T-helper 1 cell treated with Interleukin-12 subunit alpha and Interleukin-12 subunit beta and Interleukin-4 antibody, amounts not matched to agents 30 μg/mL and 1 μg/mL, for 36 hours (primary cell): ENCODE measurements at regions not wholly inside any gene's neighbourhood (a gene's known extent, or its start where the extent isn't known, plus 50 kb on each side); places are given as distances from the start of the nearest gene placed in this dataset.
"Not testable (repeated sequence)": the region's sequence is repeated elsewhere in the genome, so short reads cannot be mapped to it uniquely, and the experiment has no call there.

Experiments used
- H3K27ac Mint-ChIP-seq: one replicate; pipeline ENCODE4 v1.8.0; 2021; ENCODE audit warnings: mild to moderate bottlenecking, mixed read lengths
- H3K27me3 Mint-ChIP-seq: one replicate; pipeline ENCODE4 v1.8.0; 2021; ENCODE audit warnings: low read depth, mixed read lengths
- H3K36me3 Mint-ChIP-seq: one replicate; pipeline ENCODE4 v1.8.0; 2021; ENCODE audit warnings: low read depth, mixed read lengths
- H3K4me1 Mint-ChIP-seq: one replicate; pipeline ENCODE4 v1.8.0; 2021; ENCODE audit warnings: low read depth, mixed read lengths
- H3K4me3 Mint-ChIP-seq: one replicate; pipeline ENCODE4 v1.8.0; 2021; ENCODE audit warnings: mild to moderate bottlenecking, moderate library complexity, mixed read lengths
- H3K9me3 Mint-ChIP-seq: one replicate; pipeline ENCODE4 v1.8.0; 2021; ENCODE audit warnings: mixed read lengths

DNA sequence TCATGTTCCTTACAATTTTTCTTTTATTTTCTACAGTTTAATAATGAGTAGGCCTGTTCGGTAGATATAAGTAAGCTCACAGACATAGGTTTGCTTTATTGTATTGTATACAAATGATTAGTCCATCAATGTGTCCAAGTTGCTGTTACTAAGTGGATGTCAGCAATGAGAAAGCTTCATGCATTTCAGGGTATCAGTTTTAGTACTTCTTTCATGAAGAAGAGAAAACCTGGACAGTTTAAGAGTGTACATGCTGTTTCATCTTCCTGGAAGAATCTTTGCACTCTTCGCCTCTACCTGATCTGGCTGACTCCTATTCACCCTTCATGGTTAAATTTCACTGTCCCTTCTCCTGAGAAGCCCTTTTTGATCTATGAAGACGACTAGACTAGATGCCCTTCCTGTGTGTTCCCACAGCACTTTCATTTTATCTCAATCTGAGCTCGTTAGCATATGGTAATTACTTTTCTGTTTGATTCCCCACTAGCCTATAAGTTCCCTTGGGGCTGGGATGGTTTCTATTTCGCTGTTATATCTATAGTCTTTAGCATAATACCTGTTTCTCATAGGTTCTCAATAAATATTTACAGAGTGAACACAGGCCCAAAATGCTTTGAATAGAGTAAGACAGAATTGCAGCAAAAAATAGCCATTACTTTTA, 70.7 kb downstream of the CETN3 start:
- Mint-ChIP-seq H3K4me3 (no peak overlapping the region), H3K4me1 (peaks cover 3% of the 10 kb centered on the region), H3K36me3 (no peaks in the 10 kb centered on the region), H3K27ac (no peak overlapping the region), H3K9me3 (no peaks in the 10 kb centered on the region), H3K27me3 (no peaks in the 10 kb centered on the region)

DNA sequence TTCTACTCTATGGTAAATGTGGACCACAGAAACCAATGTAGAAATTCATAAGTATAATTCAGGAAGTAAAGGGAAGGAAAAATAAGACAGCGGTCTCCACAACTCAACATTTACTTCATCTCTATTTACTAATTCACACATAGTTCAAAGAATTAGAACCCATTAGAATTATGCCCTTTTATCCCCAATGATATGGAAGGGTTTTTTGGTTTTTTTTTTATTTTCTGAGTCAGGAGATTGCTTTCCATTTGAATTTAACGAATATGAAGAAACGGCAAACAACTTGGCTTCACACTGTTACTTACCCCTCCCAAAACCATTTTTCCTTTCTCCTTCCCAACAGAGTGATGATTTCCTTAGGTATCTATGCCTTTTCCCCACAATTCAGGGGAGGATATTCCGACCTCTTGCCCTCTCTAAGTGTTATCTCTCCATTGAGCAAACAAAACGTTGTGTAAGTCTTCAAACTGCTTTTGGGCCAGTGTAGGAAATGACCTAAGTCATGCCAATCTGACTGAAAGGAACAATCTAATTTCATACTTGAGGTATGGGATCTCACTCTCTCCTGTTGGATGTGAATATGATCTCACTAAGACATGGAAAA, 72.0 kb downstream of the CETN3 start:
- no peaks in the 10 kb centered on the region for H3K36me3 Mint-ChIP-seq
- peaks cover 3% of the 10 kb centered on the region for H3K4me1 Mint-ChIP-seq
- no peaks in the 10 kb centered on the region for H3K27me3 Mint-ChIP-seq
- no peaks in the 10 kb centered on the region for H3K9me3 Mint-ChIP-seq
- H3K4me3 Mint-ChIP-seq, result no peak overlapping the region
- no peak overlapping the region for H3K27ac Mint-ChIP-seq

DNA sequence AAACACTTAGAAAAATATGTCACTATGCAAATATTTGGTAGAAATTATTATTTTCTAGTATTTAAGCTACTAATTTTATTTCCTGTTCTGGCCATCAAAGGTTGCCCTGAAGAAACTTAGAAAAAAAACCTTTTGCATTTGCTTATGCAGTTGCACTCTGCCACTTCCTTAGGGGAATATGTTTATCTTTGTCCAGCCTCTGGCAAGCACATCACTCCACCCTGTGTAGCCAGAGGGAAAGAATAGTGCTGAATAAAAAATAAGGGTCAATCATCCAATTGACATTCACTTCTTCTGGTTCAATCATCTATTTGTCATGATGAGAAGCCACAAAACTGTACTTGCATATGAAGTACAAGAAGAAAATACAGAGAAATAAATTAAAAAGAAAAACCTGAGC, 72.8 kb downstream of the CETN3 start:
- no peaks in the 10 kb centered on the region for H3K27me3 Mint-ChIP-seq
- H3K36me3 Mint-ChIP-seq, result no peaks in the 10 kb centered on the region
- H3K9me3 Mint-ChIP-seq, result no peaks in the 10 kb centered on the region
- peaks cover 3% of the 10 kb centered on the region for H3K4me1 Mint-ChIP-seq
- no peak overlapping the region for H3K27ac Mint-ChIP-seq
- H3K4me3 Mint-ChIP-seq, result no peak overlapping the region

DNA sequence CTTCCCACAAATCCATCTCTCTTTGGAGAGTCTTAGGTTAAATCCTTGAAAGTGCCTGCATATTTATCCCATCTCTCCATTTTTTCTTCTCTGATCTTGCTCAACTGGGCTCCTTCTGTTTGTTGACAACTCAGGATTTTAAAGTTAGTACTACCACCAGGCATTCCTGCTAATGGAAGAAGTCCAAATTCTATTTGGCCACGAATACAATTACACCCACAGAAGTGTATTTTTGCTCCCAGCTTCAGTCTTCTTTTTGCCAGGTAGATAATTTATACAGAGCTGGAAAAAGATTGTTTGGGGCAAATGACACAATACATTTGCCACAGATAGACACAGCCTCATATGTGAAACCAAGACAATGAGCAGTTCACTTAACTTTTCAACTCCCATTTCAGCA, 74.8 kb downstream of the CETN3 start:
- H3K36me3 Mint-ChIP-seq, result no peaks in the 10 kb centered on the region
- no peaks in the 10 kb centered on the region for H3K9me3 Mint-ChIP-seq
- H3K27me3 Mint-ChIP-seq, result no peaks in the 10 kb centered on the region
- no peak overlapping the region for H3K27ac Mint-ChIP-seq
- H3K4me1 Mint-ChIP-seq, result peaks cover 3% of the 10 kb centered on the region
- no peak overlapping the region for H3K4me3 Mint-ChIP-seq

DNA sequence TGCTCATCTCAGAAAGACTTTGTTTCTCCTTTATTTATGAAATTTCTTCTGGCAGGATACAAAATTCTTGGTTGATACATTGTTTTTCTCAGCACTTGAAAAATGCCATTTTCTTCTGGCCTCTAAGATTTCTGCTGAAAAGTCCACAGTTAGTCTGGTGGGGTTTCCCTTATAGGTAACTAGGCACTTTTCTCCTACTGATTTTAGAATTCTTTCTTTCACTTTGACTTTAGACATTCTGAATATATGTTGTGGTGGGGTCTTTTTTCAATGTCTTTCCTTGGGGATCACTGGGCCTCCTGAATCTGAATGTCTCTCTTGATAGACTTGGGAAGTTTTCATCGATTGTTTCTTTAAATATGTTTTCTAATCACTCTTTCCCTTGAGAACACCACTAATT, 79.6 kb downstream of the CETN3 start:
- Mint-ChIP-seq H3K4me1 (no peaks in the 10 kb centered on the region), H3K4me3 (no peak overlapping the region), H3K36me3 (no peaks in the 10 kb centered on the region), H3K27me3 (no peaks in the 10 kb centered on the region), H3K27ac (no peak overlapping the region), H3K9me3 (no peaks in the 10 kb centered on the region)

DNA sequence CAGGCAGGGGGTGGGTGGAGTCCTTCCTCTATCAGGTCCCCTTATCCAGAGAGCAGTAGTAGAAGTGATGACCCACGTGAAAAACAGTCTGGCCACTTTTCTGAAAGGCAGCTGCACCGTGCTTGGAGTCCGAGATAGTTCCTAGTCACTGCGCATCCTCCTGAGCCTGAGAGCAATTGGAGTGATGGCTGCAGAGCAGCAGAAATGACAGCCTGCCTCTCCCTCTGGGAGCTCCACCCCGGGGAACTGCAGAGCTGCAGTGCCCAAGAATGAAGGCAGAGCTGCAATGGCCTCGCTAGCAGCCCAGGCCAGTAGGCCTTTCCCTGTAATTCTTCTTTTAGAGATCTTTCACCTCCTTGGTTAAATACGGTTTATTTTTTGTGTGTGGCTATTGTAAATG, 82.6 kb downstream of the CETN3 start:
- H3K9me3 Mint-ChIP-seq, result no peaks in the 10 kb centered on the region
- H3K4me3 Mint-ChIP-seq, result no peak overlapping the region
- H3K36me3 Mint-ChIP-seq, result no peaks in the 10 kb centered on the region
- H3K27ac Mint-ChIP-seq, result no peak overlapping the region
- no peaks in the 10 kb centered on the region for H3K27me3 Mint-ChIP-seq
- no peaks in the 10 kb centered on the region for H3K4me1 Mint-ChIP-seq

DNA sequence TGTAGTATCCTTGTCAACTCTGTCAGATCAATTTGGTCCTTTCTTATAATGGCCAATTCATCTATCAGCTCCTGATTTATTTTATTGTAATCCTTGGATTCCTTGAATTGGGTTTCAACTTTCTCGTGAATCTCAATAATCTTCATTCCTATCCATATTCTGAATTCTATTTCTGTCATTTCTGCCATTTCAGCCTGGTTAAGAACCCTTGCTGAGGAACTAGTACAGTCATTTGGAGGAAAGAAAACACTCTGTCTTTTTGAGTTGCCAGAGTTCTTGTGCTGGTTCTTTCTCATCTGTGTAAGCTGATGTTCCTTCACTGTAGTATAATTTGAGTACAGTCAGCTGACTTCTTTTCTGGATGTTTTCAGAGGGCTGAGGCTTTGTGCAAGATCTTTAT, 84.5 kb downstream of the CETN3 start:
- no peak overlapping the region for H3K27ac Mint-ChIP-seq
- no peaks in the 10 kb centered on the region for H3K36me3 Mint-ChIP-seq
- no peaks in the 10 kb centered on the region for H3K9me3 Mint-ChIP-seq
- no peaks in the 10 kb centered on the region for H3K4me1 Mint-ChIP-seq
- no peak overlapping the region for H3K4me3 Mint-ChIP-seq
- H3K27me3 Mint-ChIP-seq, result no peaks in the 10 kb centered on the region

DNA sequence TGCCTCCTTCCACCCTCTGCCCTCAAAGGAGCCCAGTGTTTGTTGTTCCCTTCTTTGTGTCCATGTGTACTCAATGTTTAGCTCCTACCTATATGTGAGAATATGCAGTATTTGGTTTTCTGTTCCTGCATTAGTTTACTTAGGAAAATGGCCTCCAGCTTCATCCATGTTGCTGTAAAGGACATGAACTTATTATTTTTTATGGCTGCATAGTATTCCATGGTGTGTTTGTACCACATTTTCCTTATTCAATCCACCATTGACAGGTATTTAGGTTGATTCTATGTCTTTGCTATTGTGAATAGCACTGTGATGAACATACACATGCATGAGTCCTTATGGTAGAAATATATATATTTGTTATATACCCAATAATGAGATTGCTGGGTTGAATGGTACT, 89.2 kb downstream of the CETN3 start:
- H3K36me3 Mint-ChIP-seq, H3K4me3 Mint-ChIP-seq, H3K4me1 Mint-ChIP-seq, H3K9me3 Mint-ChIP-seq, H3K27me3 Mint-ChIP-seq, H3K27ac Mint-ChIP-seq: not testable (repeated sequence)

DNA sequence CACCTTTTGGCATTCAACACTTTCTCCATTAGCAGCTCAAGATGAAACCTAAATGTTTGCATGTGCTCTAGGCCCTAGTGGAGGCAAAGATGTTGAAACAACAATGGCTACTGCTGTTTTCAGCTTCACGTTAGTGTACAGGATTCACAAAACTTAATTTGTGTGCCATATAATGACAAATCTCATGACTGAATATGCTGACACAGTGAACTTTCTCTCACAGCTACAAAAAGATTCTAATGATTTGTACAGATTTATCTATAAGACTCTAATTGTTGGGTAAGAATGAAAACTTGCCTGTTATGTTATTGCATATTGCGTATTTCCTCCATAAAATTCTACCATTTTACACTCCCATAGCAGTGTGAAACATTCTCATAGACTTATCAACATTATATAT, 97.5 kb downstream of the CETN3 start:
- H3K27ac Mint-ChIP-seq, result no peak overlapping the region
- H3K36me3 Mint-ChIP-seq, result no peaks in the 10 kb centered on the region
- H3K27me3 Mint-ChIP-seq, result no peaks in the 10 kb centered on the region
- no peaks in the 10 kb centered on the region for H3K4me1 Mint-ChIP-seq
- no peak overlapping the region for H3K4me3 Mint-ChIP-seq
- H3K9me3 Mint-ChIP-seq, result no peaks in the 10 kb centered on the region

DNA sequence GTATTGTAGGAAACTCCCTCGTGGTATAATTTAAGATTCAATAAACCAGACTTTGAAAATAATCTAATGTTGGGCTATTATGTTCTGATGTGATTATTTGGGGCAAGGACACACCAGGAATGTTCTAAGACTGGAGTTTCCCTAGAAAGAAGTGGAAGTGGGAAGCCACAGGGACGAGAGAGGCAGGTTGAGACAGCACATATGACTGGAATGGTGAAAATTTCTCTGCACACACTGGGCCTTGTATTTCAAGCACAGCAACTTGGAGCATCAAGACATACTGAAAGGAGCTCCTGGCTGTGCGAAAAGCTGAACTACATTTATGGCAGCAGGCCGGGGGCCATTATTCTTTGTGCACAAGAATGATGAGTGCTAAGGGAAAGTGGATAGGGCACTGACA, 98.2 kb downstream of the CETN3 start:
- Mint-ChIP-seq H3K4me1 (no peaks in the 10 kb centered on the region), H3K27me3 (no peaks in the 10 kb centered on the region), H3K36me3 (no peaks in the 10 kb centered on the region), H3K4me3 (no peak overlapping the region), H3K9me3 (no peaks in the 10 kb centered on the region), H3K27ac (no peak overlapping the region)

DNA sequence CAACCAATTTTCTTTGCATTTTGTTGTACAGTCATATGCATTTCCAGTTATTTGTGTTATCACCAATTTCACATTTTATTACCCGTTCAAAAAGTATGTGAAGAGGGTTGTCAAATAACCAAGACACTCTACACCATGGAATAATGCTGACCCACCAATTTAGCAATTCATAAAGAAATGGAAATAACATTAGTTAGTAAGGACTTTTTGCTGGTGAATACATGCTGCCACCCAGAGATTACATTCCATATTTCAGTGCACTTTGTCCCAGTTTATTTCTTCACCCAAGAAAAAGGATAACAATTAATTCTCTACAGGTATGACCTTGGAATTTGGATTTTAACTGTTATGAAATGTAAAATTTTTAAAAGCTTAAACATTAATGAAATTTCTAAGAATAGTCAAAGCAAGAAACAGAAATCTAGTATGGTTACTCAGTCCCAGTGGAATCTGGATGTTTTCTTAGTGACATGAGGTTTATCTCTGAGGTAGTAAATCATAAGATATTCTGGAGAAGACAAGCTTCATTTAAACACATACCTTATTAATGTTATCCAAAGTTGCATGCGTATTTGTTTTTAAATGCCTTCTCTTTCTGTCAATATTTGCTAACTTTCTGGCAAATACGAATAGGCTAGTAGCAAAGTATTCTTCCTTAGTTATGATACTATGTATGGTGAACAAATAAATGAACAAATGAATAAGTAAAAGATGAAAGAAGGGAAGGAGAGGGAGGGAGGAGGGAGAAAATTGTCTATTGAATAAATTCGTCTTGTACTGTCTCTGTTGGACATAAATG, 100.6 kb downstream of the CETN3 start:
- Mint-ChIP-seq H3K36me3 (no peaks in the 10 kb centered on the region), H3K9me3 (no peaks in the 10 kb centered on the region), H3K4me1 (no peaks in the 10 kb centered on the region)

DNA sequence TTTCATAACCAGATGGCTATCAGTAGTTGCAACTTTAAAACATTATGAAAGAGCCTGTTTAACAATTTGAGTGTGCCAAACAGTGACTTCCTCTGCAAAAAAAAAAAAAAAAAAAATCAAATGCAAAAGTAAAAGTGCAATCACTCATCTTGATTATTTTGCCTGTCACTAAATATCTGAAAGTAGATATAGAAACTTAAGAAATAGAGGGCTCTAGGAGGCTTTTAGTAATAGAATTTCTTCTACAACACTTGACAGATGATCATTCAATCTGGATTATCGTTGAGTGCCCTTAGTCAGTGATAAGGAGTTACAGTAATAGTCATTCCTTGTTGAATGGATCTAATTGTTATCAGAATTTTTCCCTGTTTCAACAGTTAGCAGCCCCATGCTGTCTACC, 101.8 kb downstream of the CETN3 start:
- Mint-ChIP-seq H3K36me3 (no peaks in the 10 kb centered on the region), H3K27ac (no peak overlapping the region), H3K27me3 (no peaks in the 10 kb centered on the region), H3K4me3 (no peak overlapping the region), H3K9me3 (no peaks in the 10 kb centered on the region), H3K4me1 (no peaks in the 10 kb centered on the region)

More for the DNA sequence above, 100.6 kb downstream of the CETN3 start:
- H3K27me3 Mint-ChIP-seq, result no peaks in the 10 kb centered on the region
- H3K4me3 Mint-ChIP-seq, result no peak overlapping the region
- H3K27ac Mint-ChIP-seq, result no peak overlapping the region

DNA sequence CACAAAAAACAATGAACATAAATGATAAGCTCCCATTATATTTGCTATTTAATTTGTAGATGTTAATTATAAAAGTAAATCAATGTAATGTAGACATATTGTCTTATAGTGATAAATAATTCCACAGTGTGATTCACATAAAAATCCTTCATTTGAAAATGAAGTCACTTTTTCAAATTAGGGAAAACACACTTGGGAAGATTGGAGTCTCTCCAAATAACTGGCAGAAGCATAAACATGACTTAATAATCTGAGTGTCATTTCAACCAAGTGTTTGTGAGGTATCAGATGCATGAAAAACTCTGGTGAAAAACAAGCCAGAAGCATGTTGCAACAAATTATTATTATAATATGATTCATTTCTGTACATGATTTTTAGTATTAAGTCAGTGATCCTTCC, 102.2 kb downstream of the CETN3 start:
- Mint-ChIP-seq H3K27ac (no peak overlapping the region), H3K4me3 (no peak overlapping the region), H3K27me3 (no peaks in the 10 kb centered on the region), H3K36me3 (no peaks in the 10 kb centered on the region), H3K4me1 (no peaks in the 10 kb centered on the region), H3K9me3 (no peaks in the 10 kb centered on the region)

DNA sequence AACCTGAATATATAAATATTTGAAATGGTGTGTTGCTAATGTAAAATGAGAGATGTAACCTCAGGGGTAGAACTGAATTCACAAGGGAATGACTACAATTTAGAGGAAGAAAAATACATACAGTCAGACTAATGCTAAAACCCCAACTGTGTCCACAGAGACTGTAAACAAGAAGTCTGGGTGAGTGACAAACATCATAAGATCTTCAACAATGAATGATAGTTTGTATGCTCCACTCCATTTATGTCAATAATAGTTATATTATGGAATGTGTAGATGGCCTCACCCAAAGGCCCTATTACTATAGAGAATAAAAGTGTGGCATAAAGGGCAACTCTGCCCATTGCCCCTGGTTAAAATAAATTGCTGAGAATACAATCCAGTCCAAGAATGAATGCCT, 102.9 kb downstream of the CETN3 start:
- no peak overlapping the region for H3K27ac Mint-ChIP-seq
- H3K4me1 Mint-ChIP-seq, result no peaks in the 10 kb centered on the region
- no peaks in the 10 kb centered on the region for H3K9me3 Mint-ChIP-seq
- H3K27me3 Mint-ChIP-seq, result no peaks in the 10 kb centered on the region
- no peak overlapping the region for H3K4me3 Mint-ChIP-seq
- H3K36me3 Mint-ChIP-seq, result no peaks in the 10 kb centered on the region

DNA sequence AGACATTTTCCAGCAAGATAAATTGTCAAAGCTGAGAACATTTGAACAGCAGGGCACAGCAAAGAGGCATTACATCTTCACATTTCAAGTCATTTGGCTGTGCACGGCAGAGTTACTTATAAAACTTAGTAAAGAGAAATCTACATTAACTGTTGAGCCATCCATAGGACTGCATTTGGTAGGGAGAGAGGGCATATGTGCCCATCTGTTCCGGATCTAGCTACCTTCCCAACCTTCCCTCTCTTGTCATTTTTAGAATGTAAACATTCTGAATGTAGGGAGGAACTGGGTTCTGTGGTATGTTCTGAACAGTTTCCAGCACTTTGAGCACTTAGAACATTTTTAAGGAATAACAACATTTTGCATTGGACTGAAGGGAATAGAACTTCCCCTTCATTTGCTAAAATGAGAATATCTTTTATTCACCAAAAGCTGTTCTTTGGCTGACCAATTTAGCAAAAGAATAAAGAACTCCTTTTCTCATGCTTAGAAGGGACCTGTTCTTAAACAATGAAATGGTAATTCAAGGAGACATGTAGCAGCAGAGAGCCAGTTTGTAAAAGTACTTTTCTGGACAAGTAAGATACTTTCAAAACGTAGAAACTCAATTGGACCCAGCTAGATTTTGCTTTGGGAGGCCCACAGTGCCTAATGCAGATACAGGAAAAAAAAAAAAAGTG, 104.4 kb downstream of the CETN3 start:
- no peak overlapping the region for H3K4me3 Mint-ChIP-seq
- no peaks in the 10 kb centered on the region for H3K9me3 Mint-ChIP-seq
- H3K4me1 Mint-ChIP-seq, result no peaks in the 10 kb centered on the region
- H3K36me3 Mint-ChIP-seq, result no peaks in the 10 kb centered on the region
- no peaks in the 10 kb centered on the region for H3K27me3 Mint-ChIP-seq
- H3K27ac Mint-ChIP-seq, result no peak overlapping the region
